GM21723 (cell line): ENCODE measurements at regions not wholly inside any gene's neighbourhood (a gene's known extent, or its start where the extent isn't known, plus 50 kb on each side); places are given as distances from the start of the nearest gene placed in this dataset.

ENCODE experiments used
- ATAC-seq: cut with Tn5 transposase; IDR thresholded peaks from one replicate; pipeline ENCODE4 v1.9.1; 2021; ENCODE audit warnings: mild to moderate bottlenecking, moderate library complexity; ENCODE audit not compliant: unreplicated experiment

DNA sequence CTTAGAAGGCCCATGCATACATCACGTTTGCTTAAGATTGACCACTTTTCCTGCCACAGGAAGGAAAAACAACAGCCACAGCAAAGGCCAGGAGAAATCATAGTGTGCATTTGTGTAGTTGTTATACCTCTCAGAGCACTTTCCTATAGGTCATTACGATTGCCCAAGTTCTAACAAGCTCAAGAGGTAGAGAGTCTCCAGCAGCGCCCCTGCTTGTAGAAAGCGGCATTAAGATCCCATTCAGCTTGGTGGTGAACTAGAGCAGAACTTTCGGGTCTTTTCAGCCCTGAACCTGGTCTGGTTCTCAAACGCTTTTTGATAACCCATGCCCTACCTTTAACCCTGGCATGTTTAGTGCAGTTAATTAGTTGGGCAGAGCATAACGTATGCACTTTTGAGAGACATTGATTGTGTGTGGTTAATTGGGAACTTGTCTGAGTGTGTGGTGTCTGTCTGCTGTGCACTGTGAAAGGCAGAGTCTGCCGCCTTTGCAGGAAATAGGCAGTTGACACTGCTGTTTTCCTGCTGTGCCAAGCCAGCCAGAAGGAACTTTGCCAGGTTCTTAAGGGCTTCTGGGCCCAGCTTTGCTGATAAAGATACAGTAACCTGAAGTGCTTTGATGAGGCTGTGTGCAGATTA is 109.9 kb upstream of the CLMP start:
- no peak for ATAC-seq

DNA sequence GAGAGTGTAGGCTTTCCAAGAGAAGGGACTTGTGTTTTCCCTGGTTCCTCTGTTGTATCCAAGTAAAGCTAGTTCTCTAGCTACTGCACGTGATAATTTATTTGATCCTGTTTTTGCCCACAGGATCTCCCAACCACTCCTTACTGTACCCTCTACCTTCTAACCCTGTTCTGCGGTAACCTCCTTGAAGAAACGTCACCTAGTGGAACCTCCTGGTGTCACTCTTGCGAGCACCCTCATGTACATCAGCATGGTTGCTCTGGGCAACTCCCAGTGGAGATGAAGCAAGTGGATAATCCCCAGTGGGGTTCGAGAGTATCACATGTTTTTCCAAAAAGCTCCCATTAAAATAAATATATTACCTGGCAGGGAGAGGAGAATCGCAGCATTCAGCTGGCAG is 108.9 kb upstream of the CLMP start:
- no peak for ATAC-seq

DNA sequence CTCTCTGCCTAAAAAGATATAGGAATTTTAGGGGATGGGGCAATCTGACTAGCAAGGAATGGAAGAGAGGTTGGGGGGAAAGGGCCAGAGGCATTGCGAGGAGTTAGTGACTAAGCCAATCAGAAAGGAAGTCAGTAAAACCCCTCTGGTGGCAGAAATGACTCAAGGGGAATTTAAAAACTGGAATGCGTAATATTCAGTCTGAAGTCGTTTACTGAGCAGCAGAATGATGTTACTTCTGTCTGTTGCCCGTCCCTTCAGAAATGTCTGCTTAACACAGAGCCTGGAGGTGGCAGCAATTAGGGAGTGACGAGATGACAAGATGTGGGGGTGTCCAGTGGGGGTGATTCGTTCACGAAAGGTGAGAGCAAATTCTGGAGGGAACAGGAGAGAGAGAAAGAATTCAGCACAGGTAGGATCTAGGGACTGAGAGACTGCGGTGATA is 107.7 kb upstream of the CLMP start:
- ATAC-seq: no peak

DNA sequence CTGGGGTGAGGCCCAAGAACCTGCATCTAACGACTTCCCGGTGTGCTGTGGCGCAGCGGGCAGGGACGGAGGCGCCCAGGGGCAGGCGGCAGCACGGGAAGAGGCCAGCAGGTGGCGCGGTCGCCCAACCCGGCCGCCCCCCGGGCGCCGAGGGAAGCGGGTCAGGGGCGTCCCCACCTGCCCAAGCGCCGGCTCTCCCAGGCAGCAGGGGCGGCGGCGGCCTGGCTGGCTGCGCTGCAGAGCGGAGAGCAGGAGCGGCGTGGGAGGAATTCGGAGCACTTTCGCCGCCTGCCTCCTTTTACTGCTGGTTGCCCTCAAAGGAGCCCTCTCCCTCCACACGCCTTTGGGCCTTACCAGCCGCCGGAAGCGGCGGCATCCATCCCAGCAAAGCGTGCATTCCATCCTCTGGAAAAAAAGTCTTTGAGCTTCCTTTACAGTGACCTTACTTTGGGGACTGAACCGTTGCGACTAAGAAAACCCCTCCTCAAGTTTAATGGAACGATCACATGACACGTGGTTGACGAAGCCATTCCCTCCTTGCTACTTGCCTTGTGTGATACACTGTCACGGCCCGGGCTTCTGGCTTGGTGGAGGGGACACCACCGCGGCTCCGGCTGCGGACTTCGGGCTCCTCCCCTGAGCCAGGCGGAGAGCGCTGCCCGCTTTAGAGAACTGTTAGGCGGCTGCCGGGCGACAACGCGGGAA is 106.8 kb upstream of the CLMP start:
- peak; percentile 78 for ATAC-seq

DNA sequence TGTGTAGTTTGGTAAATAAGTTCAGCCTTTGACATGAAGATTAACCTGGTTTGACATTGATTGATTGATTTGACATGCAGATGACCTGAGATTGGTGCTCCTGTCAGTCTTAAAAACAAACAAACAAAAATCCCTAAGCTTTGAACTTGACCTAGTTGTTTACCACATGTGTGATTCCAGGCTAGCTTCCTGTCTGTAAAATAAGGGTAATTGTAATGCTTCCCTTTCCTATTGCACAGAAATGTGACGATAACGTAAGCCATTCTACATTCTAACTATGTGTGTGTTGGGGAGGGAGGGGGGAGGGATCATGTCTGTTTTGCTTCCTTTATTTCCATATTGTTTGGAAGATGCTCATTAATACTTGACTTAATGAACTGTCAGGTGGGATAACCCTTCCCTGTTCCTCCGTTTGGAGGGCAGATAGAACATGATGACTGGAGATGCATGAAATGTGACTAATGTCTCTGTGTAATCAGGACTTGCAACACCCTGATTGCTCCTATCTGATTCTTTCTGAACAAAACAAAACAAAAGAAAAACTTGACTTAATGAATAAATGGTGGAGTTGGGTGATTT is 106.1 kb upstream of the CLMP start:
- no peak for ATAC-seq

DNA sequence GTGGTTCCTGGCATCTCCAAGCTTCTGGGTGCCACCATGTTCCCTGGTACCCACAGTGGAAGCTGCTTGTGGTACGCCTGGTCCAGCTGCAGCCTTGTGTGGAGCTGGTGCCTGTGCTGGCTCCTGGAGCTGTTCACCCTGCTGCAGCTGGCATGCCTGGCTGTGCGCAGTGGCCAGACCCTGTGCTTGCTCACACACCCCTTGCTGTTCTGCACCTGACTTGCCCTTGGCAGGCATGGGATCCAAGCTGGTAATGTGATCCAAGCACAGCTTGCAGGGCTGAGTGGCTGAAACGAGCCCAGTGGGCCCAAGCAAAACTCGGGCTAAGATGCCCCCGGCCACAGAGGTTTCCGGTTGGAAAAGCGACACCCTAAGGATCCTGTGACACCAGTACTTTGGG is 104.7 kb upstream of the CLMP start:
- ATAC-seq: no peak

DNA sequence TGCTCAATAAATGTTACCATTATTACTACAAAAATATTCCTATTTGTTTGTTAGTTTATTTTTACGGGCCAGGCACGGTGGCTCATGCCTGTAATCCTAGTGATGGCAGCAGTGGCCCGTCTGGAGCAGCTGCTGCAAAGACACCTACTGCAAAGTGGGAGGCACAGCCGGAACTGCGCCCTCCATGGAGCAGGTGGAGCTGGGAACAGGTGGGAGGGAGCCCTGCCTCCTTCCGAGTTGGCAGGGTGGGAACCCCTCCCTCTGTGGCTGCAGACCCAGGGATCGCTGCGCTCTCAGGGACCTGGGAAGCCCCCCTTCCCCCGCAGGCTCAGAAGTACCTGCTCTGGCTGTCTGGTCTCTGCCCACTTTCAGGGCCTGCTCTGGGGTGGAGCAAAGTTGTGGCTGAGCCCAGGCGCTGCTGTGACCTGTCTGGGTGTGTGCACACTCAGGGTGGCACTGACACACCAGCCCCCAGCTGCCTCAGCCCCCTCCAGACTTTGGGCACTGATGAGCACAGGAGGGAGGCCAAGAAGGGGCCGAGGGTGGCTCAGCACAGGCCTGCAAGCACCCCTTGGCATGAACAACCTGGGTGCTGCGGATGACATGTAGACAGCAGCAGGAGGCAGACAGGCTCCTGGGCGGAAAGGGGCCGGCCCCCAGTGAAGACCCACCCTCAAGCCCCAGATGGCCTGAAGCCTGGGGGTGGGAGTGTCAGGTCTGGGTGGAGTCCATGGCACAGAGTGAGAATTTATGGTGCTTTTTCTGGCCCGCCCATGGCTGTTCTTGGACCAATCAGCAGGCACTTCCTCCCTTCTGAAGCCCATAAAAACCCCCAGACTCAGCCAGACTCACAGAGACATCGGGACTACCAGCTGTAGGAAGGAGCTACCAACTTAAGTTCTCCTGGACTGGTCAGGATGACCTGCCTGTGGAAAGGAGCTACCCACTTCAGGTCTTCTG is 103.7 kb upstream of the CLMP start:
- ATAC-seq: no peak

DNA sequence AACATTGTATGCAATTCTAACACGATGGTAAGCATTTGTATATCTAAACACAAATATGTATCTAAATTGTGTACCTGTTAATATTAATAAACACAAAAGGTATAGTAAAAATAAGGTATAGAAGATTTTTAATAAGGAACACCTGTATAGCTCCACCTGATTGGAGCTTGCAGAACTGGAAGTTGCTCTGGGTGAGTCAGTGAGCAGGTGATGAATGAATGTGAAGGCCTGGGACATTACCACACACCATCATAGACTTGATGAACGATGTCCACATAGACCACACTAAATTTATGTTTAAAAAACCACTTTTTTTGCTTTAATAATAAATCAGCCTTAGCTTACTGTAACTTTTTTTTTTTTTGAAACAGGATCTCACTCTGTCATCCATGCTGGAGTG is 97.6 kb upstream of the CLMP start:
- no peak for ATAC-seq

DNA sequence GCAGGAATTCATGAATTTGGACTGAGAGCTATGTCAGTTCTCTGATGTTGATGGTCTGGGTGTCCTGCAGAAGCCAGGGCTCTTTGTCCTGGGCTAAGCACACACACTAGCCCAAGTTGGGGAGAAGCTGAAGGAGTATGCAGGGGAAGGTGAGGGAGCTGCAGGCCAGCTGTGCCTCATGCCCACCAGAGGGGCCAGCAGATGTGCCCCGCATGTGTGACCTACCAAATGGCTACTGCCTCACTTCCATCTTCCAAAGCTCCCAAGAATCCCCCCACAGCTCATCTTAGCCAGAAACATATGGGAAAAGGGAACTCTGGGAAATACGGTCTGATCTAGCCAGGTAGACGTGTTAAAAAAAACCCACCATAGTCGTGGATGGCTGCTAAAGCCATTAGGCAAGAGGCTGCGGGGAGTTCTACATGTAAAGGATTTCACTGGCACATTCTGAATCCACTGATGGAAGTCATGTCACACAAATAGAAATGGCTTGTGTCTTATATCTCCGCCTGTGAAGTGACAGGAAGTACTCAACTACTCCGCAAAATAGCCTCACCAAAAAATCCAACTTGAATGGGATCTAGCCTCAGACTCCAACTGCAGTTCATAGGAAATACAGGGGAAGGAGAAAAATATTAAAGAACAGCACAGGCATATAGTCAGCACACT is 96.3 kb upstream of the CLMP start:
- no peak for ATAC-seq

DNA sequence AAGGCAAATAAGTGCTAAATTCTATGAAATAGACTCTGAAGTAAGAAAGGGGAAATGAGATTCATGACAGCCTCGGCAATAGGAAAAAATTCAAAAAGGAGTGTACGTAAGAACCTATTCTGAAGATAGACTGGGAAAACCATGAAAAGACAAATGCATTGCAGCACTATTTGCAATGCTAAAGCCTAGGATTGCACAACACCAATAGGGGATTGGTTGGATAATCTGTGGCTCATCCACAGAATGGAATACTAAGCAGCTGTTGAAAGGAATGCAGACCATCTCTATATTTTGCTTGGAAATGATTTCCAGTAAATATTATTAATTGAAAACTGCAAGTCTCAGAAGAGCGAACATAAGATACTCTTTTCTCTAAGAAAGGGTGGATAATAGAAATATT is 91.7 kb upstream of the CLMP start:
- no peak for ATAC-seq

DNA sequence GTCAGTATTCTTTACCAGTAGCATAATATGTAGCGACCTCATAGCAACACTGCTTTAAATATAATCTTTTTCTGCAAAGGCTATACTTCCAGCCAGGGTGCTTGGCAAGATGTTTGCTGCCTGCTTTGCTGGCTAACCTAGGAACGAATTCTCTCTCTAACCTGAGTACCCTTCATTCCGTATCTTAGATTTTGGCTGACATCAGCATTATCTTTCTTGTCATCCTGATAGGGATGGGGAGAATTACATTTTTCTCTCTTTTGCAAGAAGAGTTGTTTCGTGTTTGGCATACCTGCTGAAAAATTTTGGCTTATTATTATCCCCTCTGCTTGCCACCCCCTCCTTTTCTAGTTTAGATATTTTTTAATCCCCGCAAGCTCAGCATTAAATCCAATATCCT is 91.2 kb upstream of the CLMP start:
- no peak for ATAC-seq

DNA sequence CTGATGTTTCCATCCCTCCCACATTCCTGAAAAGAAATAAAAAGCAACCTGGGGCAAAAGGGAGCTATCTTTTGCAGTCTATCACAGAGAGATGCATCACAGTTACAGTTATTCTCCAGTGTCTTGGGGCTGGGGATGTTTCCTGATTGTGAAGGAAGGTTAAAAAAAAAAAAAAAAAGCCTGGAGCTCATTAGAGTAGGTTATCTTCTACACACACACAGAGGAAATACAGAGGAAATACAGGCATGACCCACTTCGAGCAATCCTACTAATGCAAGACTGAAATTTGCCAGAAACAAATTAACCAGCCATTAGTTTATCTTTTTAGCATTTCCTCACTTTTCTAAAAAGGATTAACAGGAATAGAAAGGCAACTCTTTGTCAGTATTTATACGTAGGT is 89.4 kb upstream of the CLMP start:
- ATAC-seq: no peak

DNA sequence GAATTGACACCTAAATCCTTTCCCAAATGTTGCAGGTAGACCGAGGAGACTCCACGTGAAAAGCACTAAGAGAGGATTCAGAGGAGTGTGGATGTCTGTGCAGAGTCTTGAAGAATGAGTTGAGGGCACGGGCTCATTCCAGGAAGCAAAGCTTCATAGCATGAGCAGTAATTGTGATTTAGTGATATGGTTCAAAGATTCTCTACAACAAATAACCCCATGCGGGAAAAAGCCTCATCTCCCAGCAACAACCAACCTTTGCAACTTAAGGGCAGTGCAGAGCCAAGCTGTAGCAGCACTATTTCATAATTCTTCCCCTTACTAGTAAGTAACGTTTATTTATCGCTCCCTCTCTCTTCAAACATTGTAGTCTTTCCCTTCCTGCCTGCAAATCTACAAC is 87.5 kb upstream of the CLMP start:
- ATAC-seq: no peak

DNA sequence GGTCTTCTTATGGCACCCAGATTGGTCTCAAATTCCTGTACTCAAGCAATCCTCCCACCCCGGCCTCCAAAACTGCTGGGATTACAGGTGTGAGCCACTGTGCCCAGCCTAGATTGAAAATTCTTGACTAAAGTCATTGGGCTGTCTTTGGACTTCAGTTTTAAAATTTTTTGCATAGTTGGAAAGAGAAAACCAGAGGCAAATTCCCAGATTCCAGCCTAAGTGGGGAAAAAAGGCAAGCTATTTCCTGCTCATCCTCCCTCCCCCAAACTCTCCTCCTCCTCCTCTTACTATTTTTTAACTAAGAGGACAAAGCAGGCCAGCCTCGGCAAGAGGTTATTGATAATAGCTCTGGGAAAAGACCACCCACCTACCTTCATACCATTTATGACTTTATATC is 78.6 kb upstream of the CLMP start:
- ATAC-seq: no peak

DNA sequence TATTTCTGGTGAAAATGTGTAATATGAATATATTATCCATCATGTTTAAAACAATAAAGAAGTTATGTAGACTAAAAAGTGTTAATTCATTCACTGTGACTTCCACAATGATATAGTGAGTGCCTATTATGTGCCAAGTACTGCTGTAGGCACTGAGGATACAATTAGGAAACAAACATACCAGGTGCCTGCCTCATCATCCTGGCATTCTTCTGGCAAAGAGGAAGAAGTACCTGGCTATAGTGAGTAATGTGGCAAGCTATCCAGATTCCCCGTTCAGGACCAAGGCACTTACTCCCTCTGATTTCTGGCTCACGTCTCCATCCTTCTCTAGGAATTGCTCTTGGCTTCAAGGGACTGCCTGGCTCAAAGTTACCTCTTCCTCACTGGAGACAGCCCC is 77.5 kb upstream of the CLMP start:
- ATAC-seq: no peak

DNA sequence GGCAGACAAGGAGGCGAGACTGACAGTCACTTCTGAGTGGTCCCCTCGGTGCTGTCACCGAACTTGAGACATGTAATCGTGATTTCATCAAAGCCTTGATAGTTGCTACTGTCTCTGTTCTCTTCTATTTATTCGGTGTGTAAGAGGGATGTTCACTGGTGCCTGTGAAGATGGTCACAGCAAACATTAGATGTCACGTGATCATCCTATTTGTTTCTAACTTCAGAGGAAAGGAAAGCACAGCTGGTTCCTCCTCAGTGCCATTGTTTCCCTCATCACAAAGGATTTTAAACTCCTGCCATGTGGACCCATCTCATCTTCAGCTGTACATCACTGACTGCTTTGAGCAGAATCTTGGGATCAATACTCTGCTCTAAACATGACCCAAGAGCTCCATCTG is 73.1 kb upstream of the CLMP start:
- no peak for ATAC-seq

DNA sequence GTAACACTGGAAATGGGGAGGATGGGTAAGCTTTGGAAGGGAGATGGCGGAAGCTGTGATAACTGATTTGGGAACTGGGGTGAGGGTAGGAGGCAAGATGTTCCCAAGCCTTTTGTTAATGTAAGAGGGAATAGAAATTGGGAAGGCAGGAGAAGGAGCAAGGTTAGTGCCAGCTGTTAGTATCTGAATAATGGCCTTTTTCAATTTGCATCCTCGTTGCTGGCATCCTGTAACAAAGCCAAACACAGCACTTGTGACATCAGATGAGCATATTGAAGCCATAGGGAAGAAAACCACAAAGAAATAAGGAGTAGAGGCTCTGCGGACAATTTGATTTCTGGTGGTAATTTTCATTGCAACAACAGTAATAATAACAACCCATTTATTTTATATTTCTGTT is 70.9 kb upstream of the CLMP start:
- ATAC-seq: no peak

DNA sequence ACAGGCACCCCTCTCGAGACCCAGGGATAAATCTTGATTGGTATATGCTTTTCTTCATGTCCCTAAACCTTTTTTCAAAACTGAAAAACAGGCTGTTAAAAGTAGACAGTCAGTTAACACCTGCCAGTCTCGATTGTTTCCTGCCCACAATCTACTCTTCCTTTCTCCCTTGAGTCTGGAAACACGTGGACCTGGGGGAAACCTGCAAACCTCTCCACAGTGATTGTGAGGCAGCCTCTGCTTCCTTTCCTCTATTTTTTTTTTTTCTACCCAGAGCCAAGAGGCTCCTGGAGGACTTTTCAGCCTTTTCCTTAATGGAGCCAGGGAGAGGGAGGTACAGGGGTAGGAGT is 69.4 kb upstream of the CLMP start:
- ATAC-seq: no peak

DNA sequence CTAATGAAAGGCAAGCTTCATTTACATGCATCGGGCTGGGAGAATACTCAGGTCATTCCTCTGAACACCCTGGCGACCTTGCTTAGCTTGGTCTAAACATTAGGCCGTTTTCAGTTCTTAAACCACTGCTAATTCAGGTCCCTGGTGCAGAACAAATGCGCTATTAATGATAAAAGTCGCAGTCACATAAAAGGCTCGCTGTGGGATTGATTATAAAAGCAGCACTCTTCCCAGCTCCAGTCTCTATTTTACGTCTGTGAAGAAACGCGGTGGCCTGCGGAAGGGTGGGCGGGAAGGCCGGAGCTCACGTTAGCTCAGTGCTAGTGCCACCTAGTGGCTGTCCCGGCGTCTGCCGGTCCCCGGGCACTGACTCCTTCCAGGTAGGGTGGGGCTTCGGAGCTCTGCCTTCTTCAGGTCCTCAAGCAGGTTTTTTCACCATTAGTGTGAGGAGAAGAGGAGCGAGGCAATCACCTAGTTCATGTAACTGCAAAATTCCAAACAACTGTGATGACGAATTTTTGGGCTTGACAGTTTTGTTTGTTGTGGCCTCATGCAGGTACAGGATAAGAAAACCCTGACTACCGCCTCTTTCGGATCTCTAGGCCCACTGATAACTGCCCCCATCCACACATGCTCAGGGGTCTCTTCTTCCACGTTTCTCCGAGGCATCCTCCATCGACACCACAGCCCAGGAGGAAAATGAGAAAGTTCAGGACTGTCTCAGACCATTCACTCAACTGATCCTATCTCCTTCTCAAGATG is 66.5 kb upstream of the CLMP start:
- peak; percentile 65 for ATAC-seq

DNA sequence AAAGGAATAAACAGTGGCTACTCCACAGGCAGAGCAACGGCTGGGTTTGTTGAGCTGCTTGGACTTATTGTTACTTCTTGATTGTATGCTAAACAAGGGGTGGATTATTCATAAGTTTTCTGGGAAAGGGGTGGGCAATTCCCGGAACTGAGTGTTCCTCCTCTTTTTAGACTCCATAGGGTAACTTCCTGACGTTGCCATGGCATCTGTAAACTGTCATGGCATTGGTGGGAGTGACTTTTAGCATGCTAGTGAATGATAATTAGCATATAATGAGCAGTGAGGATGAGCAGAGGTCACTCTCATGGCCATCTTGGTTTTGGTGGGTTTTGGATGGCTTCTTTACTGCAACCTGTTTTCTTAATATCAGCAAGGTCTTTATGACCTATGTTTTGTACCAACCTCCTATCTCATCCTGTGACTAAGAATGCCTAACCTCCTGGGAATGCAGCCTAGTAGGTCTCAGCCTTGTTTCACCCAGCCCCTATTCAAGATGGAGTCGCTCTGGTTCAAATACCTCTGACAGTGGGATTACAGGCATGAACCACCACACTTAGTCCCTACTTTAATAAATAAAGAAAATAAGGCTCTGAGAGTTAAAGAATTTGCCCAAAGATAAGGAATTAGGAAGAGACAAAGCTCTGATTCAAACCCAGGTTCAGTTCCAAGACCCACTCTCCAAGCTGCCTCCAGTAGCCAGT is 65.6 kb upstream of the CLMP start:
- no peak for ATAC-seq
